Ishikawa (cell line): ENCODE measurements at regions not wholly inside any gene's neighbourhood (a gene's known extent, or its start where the extent isn't known, plus 50 kb on each side); places are given as distances from the start of the nearest gene placed in this dataset.

ENCODE experiments used
- CEBPB ChIP-seq: IDR thresholded peaks from 2 replicates; pipeline ENCODE4 v1.6.1; 2012
- CREB1 ChIP-seq: IDR thresholded peaks from 2 replicates; pipeline ENCODE4 v1.6.1; 2012; ENCODE audit warnings: low read depth
- EGR1 ChIP-seq: IDR thresholded peaks from 2 replicates; pipeline ENCODE4 v1.6.1; 2012
- EP300 ChIP-seq: IDR thresholded peaks from 2 replicates; pipeline ENCODE4 v1.6.1; 2012; ENCODE audit warnings: borderline replicate concordance
- FOXM1 ChIP-seq: IDR thresholded peaks from 2 replicates; pipeline ENCODE4 v1.6.1; 2012; ENCODE audit warnings: low read depth, borderline replicate concordance
- MAX ChIP-seq: IDR thresholded peaks from 2 replicates; pipeline ENCODE4 v1.6.1; 2012
- NFIC ChIP-seq: IDR thresholded peaks from 2 replicates; pipeline ENCODE4 v1.6.1; 2012
- RAD21 ChIP-seq: IDR thresholded peaks from 2 replicates; pipeline ENCODE4 v1.6.1; 2012; ENCODE audit warnings: low read depth
- REST ChIP-seq: IDR thresholded peaks from 2 replicates; pipeline ENCODE4 v1.6.1; 2012; ENCODE audit warnings: low read depth, mild to moderate bottlenecking
- TAF1 ChIP-seq: IDR thresholded peaks from 2 replicates; pipeline ENCODE4 v1.6.1; 2012; ENCODE audit warnings: low read depth, mild to moderate bottlenecking
- TCF12 ChIP-seq: IDR thresholded peaks from 2 replicates; pipeline ENCODE4 v1.6.1; 2012; ENCODE audit warnings: low read depth
- TEAD4 ChIP-seq: IDR thresholded peaks from 2 replicates; pipeline ENCODE4 v1.6.1; 2012
- USF1 ChIP-seq: IDR thresholded peaks from 2 replicates; pipeline ENCODE4 v1.6.1; 2012
- YY1 ChIP-seq: IDR thresholded peaks from 2 replicates; pipeline ENCODE4 v1.6.1; 2012; ENCODE audit warnings: low read depth
- ZBTB7A ChIP-seq: IDR thresholded peaks from 2 replicates; pipeline ENCODE4 v1.6.1; 2012; ENCODE audit warnings: low read depth

- TF ChIP-seq YY1 (no peak), FOXM1 (no peak), RAD21 (no peak), ZBTB7A (no peak), CEBPB (no peak), TCF12 (no peak), NFIC (no peak), TAF1 (no peak), CREB1 (no peak), MAX (no peak), REST (no peak), TEAD4 (no peak), USF1 (no peak), EGR1 (no peak), EP300 (no peak)
Observed at GRCh38 chr2:19818039-19818438, 83.7 kb downstream of the TTC32 start.

GRCh38 chr2:19815746-19816145, 86.0 kb downstream of the TTC32 start:
- no peak for TF ChIP-seq CEBPB
- no peak for TF ChIP-seq TAF1
- no peak for TF ChIP-seq NFIC
- TF ChIP-seq CREB1, result no peak

- TF ChIP-seq EGR1 (no peak), RAD21 (no peak), NFIC (no peak), TEAD4 (no peak), REST (no peak), TCF12 (no peak), ZBTB7A (no peak)
Observed at GRCh38 chr2:19812166-19812565, 89.6 kb downstream of the TTC32 start.

GRCh38 chr2:19811186-19811585, 90.6 kb downstream of the TTC32 start:
- TF ChIP-seq MAX, result no peak
- no peak for TF ChIP-seq REST
- no peak for TF ChIP-seq EP300
- no peak for TF ChIP-seq EGR1
- TF ChIP-seq NFIC, result no peak

GRCh38 chr2:19810637-19811036, 91.1 kb downstream of the TTC32 start:
- TF ChIP-seq MAX, result no peak
- no peak for TF ChIP-seq USF1
- TF ChIP-seq EP300, result no peak
- no peak for TF ChIP-seq TCF12
- no peak for TF ChIP-seq TEAD4
- no peak for TF ChIP-seq NFIC
- no peak for TF ChIP-seq CREB1
- no peak for TF ChIP-seq REST
- no peak for TF ChIP-seq YY1
- no peak for TF ChIP-seq CEBPB
